ENCODE measurements at regions not wholly inside any gene's neighbourhood (a gene's known extent, or its start where the extent isn't known, plus 50 kb on each side); places are given as distances from the start of the nearest gene placed in this dataset.
"Not testable (repeated sequence)": the region's sequence is repeated elsewhere in the genome, so short reads cannot be mapped to it uniquely, and the experiment has no call there.

DNA sequence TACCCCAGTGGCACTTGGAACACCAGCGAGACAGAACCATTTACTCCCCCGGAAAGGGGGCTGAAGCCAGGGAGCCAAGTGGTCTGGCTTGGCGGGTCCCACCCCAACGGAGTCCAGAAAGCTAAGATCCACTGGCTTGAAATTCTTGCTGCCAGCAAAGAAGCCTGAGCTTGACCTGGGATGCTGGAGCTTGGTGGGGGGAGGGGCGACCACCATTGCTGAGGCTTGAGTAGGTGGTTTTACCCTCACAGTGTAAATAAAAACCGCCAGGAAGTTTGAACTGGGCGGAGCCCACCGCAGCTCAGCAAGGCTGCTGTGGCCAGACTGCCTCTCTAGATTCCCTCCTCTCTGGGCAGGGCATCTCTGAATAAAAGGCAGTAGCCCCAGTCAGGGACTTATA lies 62.8 kb downstream of the RPS24 start:
- H3K27me3 Mint-ChIP-seq (ENCODE audit: unreplicated experiment); H3K27ac Mint-ChIP-seq (ENCODE audit: unreplicated experiment); H3K36me3 Mint-ChIP-seq (ENCODE audit: low read depth, unreplicated experiment); H3K4me1 Mint-ChIP-seq (ENCODE audit: unreplicated experiment); H3K9me3 Mint-ChIP-seq (ENCODE audit: unreplicated experiment); DNase-seq (ENCODE audit: low spot score); H3K4me3 Mint-ChIP-seq (ENCODE audit: unreplicated experiment): not testable (repeated sequence)

DNA sequence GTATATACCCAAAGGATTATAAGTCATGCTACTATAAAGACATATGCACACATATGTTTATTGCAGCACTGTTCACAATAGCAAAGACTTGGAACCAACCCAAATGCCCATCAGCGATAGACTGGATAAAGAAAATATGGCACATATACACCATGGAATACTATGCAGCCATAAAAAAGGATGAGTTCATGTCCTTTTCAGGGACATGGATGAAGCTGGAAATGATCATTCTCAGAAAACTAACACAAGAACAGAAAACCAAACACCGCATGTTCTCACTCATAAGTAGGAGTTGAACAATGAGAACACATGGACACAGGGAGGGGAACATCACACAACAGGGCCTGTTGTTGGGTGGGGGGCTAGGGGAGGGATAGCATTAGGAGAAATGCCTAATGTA lies 68.9 kb downstream of the RPS24 start:
- DNase-seq (ENCODE audit: low spot score); H3K27me3 Mint-ChIP-seq (ENCODE audit: unreplicated experiment); H3K36me3 Mint-ChIP-seq (ENCODE audit: low read depth, unreplicated experiment); H3K9me3 Mint-ChIP-seq (ENCODE audit: unreplicated experiment); H3K27ac Mint-ChIP-seq (ENCODE audit: unreplicated experiment); H3K4me1 Mint-ChIP-seq (ENCODE audit: unreplicated experiment); H3K4me3 Mint-ChIP-seq (ENCODE audit: unreplicated experiment): not testable (repeated sequence)

DNA sequence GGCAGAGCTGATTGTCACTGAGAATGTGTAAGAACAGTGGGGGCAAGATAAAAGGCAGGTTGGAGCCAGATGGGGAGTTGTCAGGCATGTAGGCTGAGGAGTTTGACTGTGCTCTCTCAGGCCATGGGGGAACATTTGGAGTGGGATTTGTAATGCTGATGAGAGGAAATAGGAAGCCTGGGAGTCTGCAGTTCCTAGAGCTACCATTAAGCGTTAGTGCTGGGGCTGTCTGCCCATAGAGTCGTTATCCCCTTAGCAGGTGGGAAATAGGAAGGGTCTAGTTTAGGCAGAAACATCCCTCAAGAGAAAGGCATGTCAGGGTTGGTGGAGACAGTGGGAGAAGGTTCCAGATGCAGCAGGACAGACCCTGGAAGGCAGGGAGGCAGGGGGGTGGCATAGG lies 75.5 kb downstream of the RPS24 start:
- peaks cover 7% of the 10 kb centered on the region for H3K9me3 Mint-ChIP-seq (ENCODE audit: unreplicated experiment)
- DNase-seq (ENCODE audit: low spot score) = no peak

DNA sequence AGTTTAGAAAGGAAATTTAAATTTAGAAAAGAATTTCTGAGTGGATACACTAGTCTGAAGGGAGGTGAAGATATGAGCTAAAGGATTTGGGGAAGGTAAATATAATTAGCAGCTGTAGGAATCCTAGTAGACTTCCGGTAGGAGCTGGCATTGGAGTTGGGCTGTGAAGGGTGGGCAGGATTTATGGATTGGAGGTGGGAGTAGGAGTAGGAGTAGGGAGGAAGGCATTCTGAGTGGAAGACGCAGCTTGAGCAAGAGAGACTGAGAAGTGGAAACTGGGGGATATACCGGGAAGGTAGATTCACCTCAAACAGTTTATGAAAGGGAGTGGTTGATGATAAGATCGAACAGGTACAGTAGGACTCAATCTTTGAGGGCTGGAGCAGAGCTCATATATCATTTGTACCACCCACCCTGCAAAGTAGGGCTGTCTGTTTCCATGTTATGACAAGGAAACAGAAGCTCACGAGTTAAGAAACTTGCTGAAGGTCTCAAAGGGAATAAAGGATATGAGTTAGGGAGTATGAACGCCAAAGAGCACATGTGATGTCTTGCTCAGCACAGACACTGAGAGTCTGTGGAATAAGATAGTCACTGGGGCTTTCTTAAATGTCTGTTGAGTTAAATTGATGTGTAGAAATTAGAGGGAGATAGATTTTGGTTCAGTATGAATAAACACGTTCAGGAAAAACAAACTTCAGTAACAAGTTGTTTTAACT lies 81.6 kb downstream of the RPS24 start:
- peaks cover 2% of the 10 kb centered on the region for H3K4me1 Mint-ChIP-seq (ENCODE audit: unreplicated experiment)
- H3K27ac Mint-ChIP-seq (ENCODE audit: unreplicated experiment) = no peak overlapping the region
- TF ChIP-seq, protein P1, sequence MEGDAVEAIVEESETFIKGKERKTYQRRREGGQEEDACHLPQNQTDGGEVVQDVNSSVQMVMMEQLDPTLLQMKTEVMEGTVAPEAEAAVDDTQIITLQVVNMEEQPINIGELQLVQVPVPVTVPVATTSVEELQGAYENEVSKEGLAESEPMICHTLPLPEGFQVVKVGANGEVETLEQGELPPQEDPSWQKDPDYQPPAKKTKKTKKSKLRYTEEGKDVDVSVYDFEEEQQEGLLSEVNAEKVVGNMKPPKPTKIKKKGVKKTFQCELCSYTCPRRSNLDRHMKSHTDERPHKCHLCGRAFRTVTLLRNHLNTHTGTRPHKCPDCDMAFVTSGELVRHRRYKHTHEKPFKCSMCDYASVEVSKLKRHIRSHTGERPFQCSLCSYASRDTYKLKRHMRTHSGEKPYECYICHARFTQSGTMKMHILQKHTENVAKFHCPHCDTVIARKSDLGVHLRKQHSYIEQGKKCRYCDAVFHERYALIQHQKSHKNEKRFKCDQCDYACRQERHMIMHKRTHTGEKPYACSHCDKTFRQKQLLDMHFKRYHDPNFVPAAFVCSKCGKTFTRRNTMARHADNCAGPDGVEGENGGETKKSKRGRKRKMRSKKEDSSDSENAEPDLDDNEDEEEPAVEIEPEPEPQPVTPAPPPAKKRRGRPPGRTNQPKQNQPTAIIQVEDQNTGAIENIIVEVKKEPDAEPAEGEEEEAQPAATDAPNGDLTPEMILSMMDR (IDR thresholded peaks at IDR 0.05; ENCODE audit: unreplicated experiment) = no peak
- H3K9me3 Mint-ChIP-seq (ENCODE audit: unreplicated experiment) = no peaks in the 10 kb centered on the region
- H3K36me3 Mint-ChIP-seq (ENCODE audit: low read depth, unreplicated experiment) = no peaks in the 10 kb centered on the region
- DNase-seq (ENCODE audit: low spot score) = no peak
- no peaks in the 10 kb centered on the region for H3K27me3 Mint-ChIP-seq (ENCODE audit: unreplicated experiment)
- H3K4me3 Mint-ChIP-seq (ENCODE audit: unreplicated experiment) = no peak overlapping the region

More for the DNA sequence above, 75.5 kb downstream of the RPS24 start:
- peaks cover 6% of the 10 kb centered on the region for H3K36me3 Mint-ChIP-seq (ENCODE audit: low read depth, unreplicated experiment)
- no peak overlapping the region for H3K27ac Mint-ChIP-seq (ENCODE audit: unreplicated experiment)
- no peak overlapping the region for H3K4me3 Mint-ChIP-seq (ENCODE audit: unreplicated experiment)
- TF ChIP-seq, protein P1 (IDR thresholded peaks at IDR 0.05; ENCODE audit: unreplicated experiment) = no peak
- H3K4me1 Mint-ChIP-seq (ENCODE audit: unreplicated experiment) = peaks cover 2% of the 10 kb centered on the region
- peaks cover 2% of the 10 kb centered on the region for H3K27me3 Mint-ChIP-seq (ENCODE audit: unreplicated experiment)

DNA sequence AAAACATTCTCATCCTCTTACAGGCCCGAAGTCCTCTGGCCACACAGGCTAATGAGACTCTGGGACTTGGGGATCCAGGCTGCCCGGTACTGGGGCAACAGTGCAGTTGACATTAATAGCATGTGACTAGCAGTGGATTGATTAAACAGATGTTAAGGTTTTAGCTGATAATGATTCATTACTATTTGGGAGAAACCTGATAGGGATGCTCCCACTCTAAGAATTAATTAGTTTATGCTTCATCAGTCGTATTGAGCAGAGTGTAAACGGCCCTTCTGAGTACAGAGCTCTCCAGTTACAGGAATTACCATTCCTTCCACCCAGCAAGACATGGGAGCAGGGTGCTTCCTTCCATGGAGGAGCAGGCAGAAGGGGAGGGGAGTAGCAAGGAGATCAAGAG lies 82.7 kb downstream of the RPS24 start:
- TF ChIP-seq, protein P1 (IDR thresholded peaks at IDR 0.05; ENCODE audit: unreplicated experiment) = no peak

DNA sequence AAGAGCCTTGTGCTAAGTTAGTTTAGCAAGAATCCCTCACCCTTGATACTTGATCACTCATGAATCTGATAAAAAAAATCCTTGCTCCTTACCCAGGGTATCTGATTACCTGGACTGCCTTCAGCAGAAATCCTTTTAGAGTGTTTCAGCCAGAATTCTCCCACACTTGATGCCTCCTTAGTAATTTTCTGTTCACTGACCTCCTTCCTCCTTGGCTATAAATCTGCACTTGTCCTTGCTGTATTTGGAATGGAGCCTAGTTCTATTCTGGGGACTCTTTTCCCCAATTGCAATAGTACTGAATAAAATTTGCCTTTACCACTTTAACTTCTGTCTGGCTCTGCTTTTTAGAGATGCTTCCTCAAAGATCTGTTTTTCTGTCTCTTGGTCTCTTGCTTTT lies 84.9 kb downstream of the RPS24 start:
- DNase-seq (ENCODE audit: low spot score) = no peak
- no peaks in the 10 kb centered on the region for H3K9me3 Mint-ChIP-seq (ENCODE audit: unreplicated experiment)
- H3K4me3 Mint-ChIP-seq (ENCODE audit: unreplicated experiment) = no peak overlapping the region
- H3K27ac Mint-ChIP-seq (ENCODE audit: unreplicated experiment) = no peak overlapping the region
- H3K36me3 Mint-ChIP-seq (ENCODE audit: low read depth, unreplicated experiment) = no peaks in the 10 kb centered on the region
- TF ChIP-seq, protein P1 (IDR thresholded peaks at IDR 0.05; ENCODE audit: unreplicated experiment) = no peak
- no peaks in the 10 kb centered on the region for H3K27me3 Mint-ChIP-seq (ENCODE audit: unreplicated experiment)
- H3K4me1 Mint-ChIP-seq (ENCODE audit: unreplicated experiment) = peaks cover 2% of the 10 kb centered on the region

More for the DNA sequence above, 82.7 kb downstream of the RPS24 start:
- Mint-ChIP-seq H3K27ac (ENCODE audit: unreplicated experiment) (no peak overlapping the region), H3K36me3 (ENCODE audit: low read depth, unreplicated experiment) (no peaks in the 10 kb centered on the region), H3K4me1 (ENCODE audit: unreplicated experiment) (peaks cover 2% of the 10 kb centered on the region), H3K27me3 (ENCODE audit: unreplicated experiment) (no peaks in the 10 kb centered on the region), H3K4me3 (ENCODE audit: unreplicated experiment) (no peak overlapping the region), H3K9me3 (ENCODE audit: unreplicated experiment) (no peaks in the 10 kb centered on the region)
- DNase-seq (ENCODE audit: low spot score) = no peak
